Stomach (tissue), 4 donors: ENCODE measurements at regions not wholly inside any gene's neighbourhood (a gene's known extent, or its start where the extent isn't known, plus 50 kb on each side); places are given as distances from the start of the nearest gene placed in this dataset.

Experiments
- EP300 ChIP-seq: sonication (generic); formaldehyde crosslinking; IDR thresholded peaks from one replicate; pipeline ENCODE4 v1.6.1; 2017; ENCODE audit warnings: antibody characterized with exemption
- TF ChIP-seq, protein P1 (sequence below), 7 experiments: fragments of 450-650 bp in 4 of 7; fragments of 200-600 bp in 3 of 7; sonication (generic) in 3 of 7; IDR thresholded peaks; one replicate each; pipeline ENCODE4 v1.5.1; 2016 to 2019; ENCODE audit warnings: antibody characterized with exemption in 7 of 7, control low read depth in 2 of 7, mild to moderate bottlenecking in 1 of 7

DNA sequence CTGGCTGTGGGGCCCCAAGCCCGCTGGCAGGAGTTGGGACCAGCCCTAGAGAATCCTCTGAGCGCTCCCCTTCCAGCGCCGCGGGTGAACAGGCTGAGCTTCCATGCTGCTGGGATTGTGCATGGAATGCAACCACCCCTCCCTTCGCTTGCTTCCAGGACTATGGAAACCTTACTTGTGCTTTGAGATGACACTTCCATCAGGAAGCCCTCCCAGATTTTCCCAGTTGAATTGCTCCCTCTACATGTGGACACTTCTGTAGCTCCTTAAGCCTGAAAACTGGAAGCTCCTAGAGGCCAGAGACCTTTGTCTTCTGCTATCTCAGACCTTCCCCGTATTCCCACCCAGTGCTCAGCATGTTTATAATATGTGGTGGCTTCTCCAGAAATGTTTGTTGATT is 213.2 kb upstream of the RPL38 start:
- TF ChIP-seq, protein P1, sequence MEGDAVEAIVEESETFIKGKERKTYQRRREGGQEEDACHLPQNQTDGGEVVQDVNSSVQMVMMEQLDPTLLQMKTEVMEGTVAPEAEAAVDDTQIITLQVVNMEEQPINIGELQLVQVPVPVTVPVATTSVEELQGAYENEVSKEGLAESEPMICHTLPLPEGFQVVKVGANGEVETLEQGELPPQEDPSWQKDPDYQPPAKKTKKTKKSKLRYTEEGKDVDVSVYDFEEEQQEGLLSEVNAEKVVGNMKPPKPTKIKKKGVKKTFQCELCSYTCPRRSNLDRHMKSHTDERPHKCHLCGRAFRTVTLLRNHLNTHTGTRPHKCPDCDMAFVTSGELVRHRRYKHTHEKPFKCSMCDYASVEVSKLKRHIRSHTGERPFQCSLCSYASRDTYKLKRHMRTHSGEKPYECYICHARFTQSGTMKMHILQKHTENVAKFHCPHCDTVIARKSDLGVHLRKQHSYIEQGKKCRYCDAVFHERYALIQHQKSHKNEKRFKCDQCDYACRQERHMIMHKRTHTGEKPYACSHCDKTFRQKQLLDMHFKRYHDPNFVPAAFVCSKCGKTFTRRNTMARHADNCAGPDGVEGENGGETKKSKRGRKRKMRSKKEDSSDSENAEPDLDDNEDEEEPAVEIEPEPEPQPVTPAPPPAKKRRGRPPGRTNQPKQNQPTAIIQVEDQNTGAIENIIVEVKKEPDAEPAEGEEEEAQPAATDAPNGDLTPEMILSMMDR (IDR thresholded peaks at IDR 0.05), result no peak
- no peak for TF ChIP-seq EP300
